IMR-90 (cell line): ENCODE measurements at regions not wholly inside any gene's neighbourhood (a gene's known extent, or its start where the extent isn't known, plus 50 kb on each side); places are given as distances from the start of the nearest gene placed in this dataset.

Experiments used
- ATAC-seq: fragments of 200-7000 bp; cut with Tn5 transposase; 2 replicates; pipeline ENCODE4 v1.9.1; 2020; ENCODE audit warnings: low read depth, mild to moderate bottlenecking, moderate library complexity
- BruUV-seq: library from RNA; stranded (reverse); fragments of 400-500 nt; replicated peaks from 2 replicates; lab custom pipeline; 2021; lab: Mats Ljungman, UMichigan
- CTCF ChIA-PET: fragments of 300-600 bp; formaldehyde crosslinking; extraction: SDS; loops from one replicate; lab custom pipeline; 2021; ENCODE audit warnings: antibody characterized with exemption; lab: Yijun Ruan, JAX
- POLR2A ChIA-PET: fragments of 300-600 bp; sonication (Branson Sonifier 250); formaldehyde crosslinking; loops from one replicate; lab custom pipeline; 2022; ENCODE audit warnings: antibody characterized with exemption; ENCODE audit not compliant: unreplicated experiment; lab: Charles Lee
- DNase-seq: peaks from one replicate; pipeline ENCODE4 v3.0.0; 2013
- H2AFZ ChIP-seq: replicated peaks from 2 replicates; pipeline ENCODE3; 2013; ENCODE audit warnings: low read length, mild to moderate bottlenecking; ENCODE audit not compliant: poor library complexity
- H2AK5ac ChIP-seq: 2 replicates; pipeline ENCODE4 v1.6.1; 2013; ENCODE audit warnings: low read depth, low read length, inconsistent platforms
- H2AK9ac ChIP-seq: replicated peaks from 2 replicates; pipeline ENCODE3; 2013; ENCODE audit warnings: mild to moderate bottlenecking, low read depth, low read length, moderate library complexity; ENCODE audit not compliant: poor library complexity
- H2BK120ac ChIP-seq: 2 replicates; pipeline ENCODE4 v1.6.1; 2013; ENCODE audit warnings: low read depth, low read length, inconsistent platforms
- H2BK15ac ChIP-seq: 3 replicates; pipeline ENCODE4 v1.6.1; 2013; ENCODE audit warnings: low read depth, low read length, inconsistent platforms
- H2BK20ac ChIP-seq: 2 replicates; pipeline ENCODE4 v1.6.1; 2013; ENCODE audit warnings: low read depth, mild to moderate bottlenecking, inconsistent platforms, low read length, moderate library complexity
- H2BK5ac ChIP-seq: 2 replicates; pipeline ENCODE4 v1.6.1; 2013; ENCODE audit warnings: mild to moderate bottlenecking, low read depth, low read length, inconsistent platforms; ENCODE audit not compliant: poor library complexity, severe bottlenecking
- H3K14ac ChIP-seq: replicated peaks from 2 replicates; pipeline ENCODE4 v1.6.1; 2013; ENCODE audit warnings: low read depth, low read length, inconsistent platforms
- H3K18ac ChIP-seq: 2 replicates; pipeline ENCODE4 v1.6.1; 2013; ENCODE audit warnings: low read depth, low read length, control low read depth
- H3K23ac ChIP-seq: 2 replicates; pipeline ENCODE4 v1.6.1; 2013; ENCODE audit warnings: low read depth, low read length, inconsistent platforms
- H3K27ac ChIP-seq: 2 replicates; pipeline ENCODE4 v1.5.1; 2013; ENCODE audit warnings: mild to moderate bottlenecking, control low read depth, low read length; ENCODE audit not compliant: insufficient read depth
- H3K27me3 ChIP-seq: 2 replicates; pipeline ENCODE4 v1.6.1; 2013; ENCODE audit warnings: low read length; ENCODE audit not compliant: control insufficient read depth, insufficient read depth
- H3K36me3 ChIP-seq: 2 replicates; pipeline ENCODE4 v1.6.1; 2013; ENCODE audit warnings: low read length, mixed read lengths; ENCODE audit not compliant: control insufficient read depth, insufficient read depth
- H3K4ac ChIP-seq: 2 replicates; pipeline ENCODE4 v1.6.1; 2013; ENCODE audit warnings: low read depth, low read length, inconsistent platforms
- H3K4me1 ChIP-seq: 2 replicates; pipeline ENCODE4 v1.6.1; 2013; ENCODE audit warnings: low read length, mixed read lengths; ENCODE audit not compliant: control insufficient read depth, insufficient read depth
- H3K4me2 ChIP-seq: 2 replicates; pipeline ENCODE4 v1.6.1; 2013; ENCODE audit warnings: low read depth, mild to moderate bottlenecking, control low read depth, low read length, moderate library complexity
- H3K4me3 ChIP-seq: 2 replicates; pipeline ENCODE4 v1.5.1; 2013; ENCODE audit warnings: low read depth, mild to moderate bottlenecking, control low read depth, low read length, moderate library complexity; ENCODE audit not compliant: insufficient read depth
- H3K56ac ChIP-seq: 2 replicates; pipeline ENCODE4 v1.6.1; 2013; ENCODE audit warnings: low read length, inconsistent platforms; ENCODE audit not compliant: insufficient read depth; ENCODE audit errors: extremely low read depth
- H3K79me1 ChIP-seq, 2 experiments: 2 replicates each; pipeline ENCODE4 v1.6.1; 2013; ENCODE audit warnings: low read length in 2 of 2, inconsistent platforms in 1 of 2, low read depth in 1 of 2
- H3K9ac ChIP-seq: 2 replicates; pipeline ENCODE4 v1.6.1; 2013; ENCODE audit warnings: low read depth, low read length, control low read depth
- H3K9me1 ChIP-seq: 2 replicates; pipeline ENCODE4 v1.6.1; 2013; ENCODE audit warnings: low read length, inconsistent platforms; ENCODE audit not compliant: insufficient read depth
- H3K9me3 ChIP-seq: 2 replicates; pipeline ENCODE4 v1.6.1; 2013; ENCODE audit warnings: low read length; ENCODE audit not compliant: control insufficient read depth, insufficient read depth
- H4K20me1 ChIP-seq: 2 replicates; pipeline ENCODE4 v1.6.1; 2013; ENCODE audit warnings: low read length, inconsistent platforms; ENCODE audit not compliant: insufficient read depth
- H4K5ac ChIP-seq: 2 replicates; pipeline ENCODE4 v1.6.1; 2013; ENCODE audit warnings: mild to moderate bottlenecking, low read depth, low read length, control low read depth
- H4K8ac ChIP-seq, 2 experiments: 2 replicates each; pipeline ENCODE4 v1.6.1; 2013; ENCODE audit warnings: low read depth in 2 of 2, low read length in 2 of 2, control low read depth in 1 of 2, inconsistent platforms in 1 of 2
- H4K91ac ChIP-seq: 2 replicates; pipeline ENCODE4 v1.6.1; 2013; ENCODE audit warnings: low read depth, low read length, inconsistent platforms; ENCODE audit not compliant: insufficient read depth
- BHLHE40 ChIP-seq: fragments of 150-350 bp; IDR thresholded peaks from 2 replicates; pipeline ENCODE4 v1.6.1; 2016; ENCODE audit warnings: mild to moderate bottlenecking, low read depth, low read length
- CEBPB ChIP-seq: IDR thresholded peaks from 2 replicates; pipeline ENCODE4 v1.6.1; 2012; ENCODE audit warnings: low read depth, low read length, improper control_type of control experiment
- CTCF ChIP-seq: conservative IDR thresholded peaks from 2 replicates; pipeline ENCODE4 v1.5.1; 2012; ENCODE audit warnings: mild to moderate bottlenecking, low read depth, low read length, improper control_type of control experiment
- MAFK ChIP-seq: IDR thresholded peaks from 2 replicates; pipeline ENCODE4 v1.6.1; 2012; ENCODE audit warnings: low read depth, low read length, improper control_type of control experiment
- MXI1 ChIP-seq: IDR thresholded peaks from 2 replicates; pipeline ENCODE4 v1.6.1; 2012; ENCODE audit warnings: low read depth, mild to moderate bottlenecking, low read length, moderate library complexity, borderline replicate concordance
- RAD21 ChIP-seq: IDR thresholded peaks from 2 replicates; pipeline ENCODE4 v1.6.1; 2012; ENCODE audit warnings: low read length, improper control_type of control experiment
- RCOR1 ChIP-seq: IDR thresholded peaks from 2 replicates; pipeline ENCODE4 v1.6.1; 2012; ENCODE audit warnings: mild to moderate bottlenecking, low read length, improper control_type of control experiment; ENCODE audit not compliant: insufficient replicate concordance
- USF2 ChIP-seq: fragments of 150-350 bp; IDR thresholded peaks from 2 replicates; pipeline ENCODE4 v1.6.1; 2017; ENCODE audit warnings: mild to moderate bottlenecking, antibody characterized with exemption, low read length, low read depth
- whole genome bisulfite sequencing, 2 experiments: methylation state at CpG; one replicate each; pipeline versions ENCODE4 v1.1.5 to v1.1.7; 2013; ENCODE audit warnings: missing lambda C conversion rate in 2 of 2; ENCODE audit not compliant: insufficient read length in 1 of 2; ENCODE audit errors: extremely low coverage in 2 of 2; 5-methylcytosine and 5-hydroxymethylcytosine counted together
- dilution Hi-C: fragments of 300-500 bp; cut with HindIII; formaldehyde crosslinking; loops from one replicate; pipeline ENCODE4 v1.14.3; 2018; ENCODE audit warnings: low sequenced_read_pairs; ENCODE audit not compliant: unreplicated experiment
- in situ Hi-C: fragments of 300-500 bp; cut with MboI; formaldehyde crosslinking; loops from 3 replicates; pipeline ENCODE4 v1.14.3; 2019; ENCODE audit warnings: low sequenced_read_pairs, inconsistent platforms, mixed read lengths
- intact Hi-C: fragments of 100-400 bp; cut with micrococcal nuclease; formaldehyde crosslinking; loops from 2 replicates; pipeline ENCODE4 v1.10.0; 2022

GRCh38 chr10:29958440-29958839 is 100.9 kb downstream of the JCAD start:
- no peak overlapping the region for H3K9ac ChIP-seq
- H3K4ac ChIP-seq, result no peak overlapping the region
- dilution Hi-C loops, result no loop called here
- in situ Hi-C loops, result no loop called here
- no peak overlapping the region for H3K14ac ChIP-seq
- no peak overlapping the region for H3K56ac ChIP-seq
- H2BK15ac ChIP-seq, result no peak overlapping the region
- no peak overlapping the region for H2BK120ac ChIP-seq
- H2AK9ac ChIP-seq, result no peak overlapping the region
- no peaks in the 10 kb centered on the region for H3K79me1 ChIP-seq
- H2AK5ac ChIP-seq, result no peak overlapping the region
- H4K5ac ChIP-seq, result no peak overlapping the region
- H3K9me3 ChIP-seq, result no peaks in the 10 kb centered on the region; the same call in 1 of the 2 replicates
- CTCF ChIA-PET, result no interaction called here
- BruUV-seq, result no TSS peak
- TF ChIP-seq MXI1 (no peak), RAD21 (no peak), MAFK (no peak), CEBPB (no peak), CTCF (no peak), USF2 (no peak), BHLHE40 (no peak), RCOR1 (no peak)
- H3K27ac ChIP-seq, result no peak overlapping the region
- DNase-seq (no peak), ATAC-seq (no peak)
- no peak overlapping the region for H4K91ac ChIP-seq
- peaks cover 7% of the 10 kb centered on the region; the same call in 1 of the 2 replicates for H3K4me1 ChIP-seq
- H3K27me3 ChIP-seq, result peaks cover 15% of the 10 kb centered on the region
- no peak overlapping the region for H3K18ac ChIP-seq
- no peak overlapping the region for H2BK20ac ChIP-seq
- POLR2A ChIA-PET, result no interaction called here
- no peaks in the 10 kb centered on the region for H4K20me1 ChIP-seq
- H2BK5ac ChIP-seq, result no peak overlapping the region
- H4K8ac ChIP-seq, result no peak overlapping the region
- no peak overlapping the region for H3K4me3 ChIP-seq
- intact Hi-C loops, result no loop called here
- no peak overlapping the region for H3K4me2 ChIP-seq
- no peak overlapping the region for H2AFZ ChIP-seq
- WGBS, 2 experiments, result 88% methylated on average over 1 of the region's 4 CpGs; no CpG with 5 or more reads in 1 of the 2 experiments
- H3K36me3 ChIP-seq, result no peaks in the 10 kb centered on the region
- H3K9me1 ChIP-seq, result peaks cover 3% of the 10 kb centered on the region; the same call in 1 of the 2 replicates
- no peak overlapping the region for H3K23ac ChIP-seq
